KMS-11 (cell line): ENCODE measurements at regions not wholly inside any gene's neighbourhood (a gene's known extent, or its start where the extent isn't known, plus 50 kb on each side); places are given as distances from the start of the nearest gene placed in this dataset.

ENCODE experiments used
- H2AFZ ChIP-seq: fragments of 200-600 bp; sonication (generic); 2 replicates; pipeline ENCODE4 v1.6.1; 2016; ENCODE audit warnings: antibody characterized with exemption, mixed run types, low read depth
- H3K27ac ChIP-seq: fragments of 200-600 bp; sonication (generic); 2 replicates; pipeline ENCODE4 v1.6.1; 2016; ENCODE audit warnings: mild to moderate bottlenecking, mixed run types
- H3K27me3 ChIP-seq: fragments of 200-600 bp; sonication (generic); 2 replicates; pipeline ENCODE4 v1.6.1; 2017; ENCODE audit warnings: mild to moderate bottlenecking, low read depth, mixed run types, moderate library complexity; ENCODE audit not compliant: insufficient read depth
- H3K36me3 ChIP-seq: fragments of 200-600 bp; sonication (generic); 2 replicates; pipeline ENCODE4 v1.6.1; 2017; ENCODE audit warnings: mild to moderate bottlenecking, mixed run types; ENCODE audit not compliant: insufficient read depth
- H3K4me1 ChIP-seq: fragments of 200-600 bp; sonication (generic); 2 replicates; pipeline ENCODE4 v1.6.1; 2016; ENCODE audit warnings: mild to moderate bottlenecking, low read depth, mixed run types; ENCODE audit not compliant: poor library complexity, severe bottlenecking
- H3K4me2 ChIP-seq: fragments of 200-600 bp; sonication (generic); 2 replicates; pipeline ENCODE4 v1.7.0; 2016; ENCODE audit warnings: mild to moderate bottlenecking, mixed run types
- H3K4me3 ChIP-seq: fragments of 200-600 bp; sonication (generic); IDR thresholded peaks from 2 replicates; pipeline ENCODE4 v1.6.1; 2017; ENCODE audit warnings: low read depth, low read length, mixed read lengths; ENCODE audit not compliant: insufficient read depth
- H3K79me2 ChIP-seq: fragments of 200-600 bp; sonication (generic); 2 replicates; pipeline ENCODE4 v1.6.1; 2016; ENCODE audit warnings: low read depth, mixed run types; ENCODE audit not compliant: insufficient read depth
- H3K9ac ChIP-seq: fragments of 200-600 bp; sonication (generic); 2 replicates; pipeline ENCODE4 v1.6.1; 2016; ENCODE audit warnings: mild to moderate bottlenecking, mixed run types
- H4K20me1 ChIP-seq: fragments of 200-600 bp; sonication (generic); 2 replicates; pipeline ENCODE4 v1.6.1; 2016; ENCODE audit warnings: mild to moderate bottlenecking, mixed run types; ENCODE audit not compliant: insufficient read depth
- CTCF ChIP-seq: fragments of 200-600 bp; sonication (generic); conservative IDR thresholded peaks from 2 replicates; pipeline ENCODE4 v1.6.1; 2017; ENCODE audit warnings: low read depth, mild to moderate bottlenecking, antibody characterized with exemption, low read length, moderate library complexity, mixed read lengths

- Histone ChIP-seq H3K36me3 (no peaks in the 10 kb centered on the region), H3K4me3 (no peak overlapping the region), H3K27ac (no peak overlapping the region), H3K79me2 (no peaks in the 10 kb centered on the region), H3K27me3 (no peaks in the 10 kb centered on the region), H3K4me1 (no peaks in the 10 kb centered on the region), H3K9ac (no peak overlapping the region), H4K20me1 (no peaks in the 10 kb centered on the region), H2AFZ (no peak overlapping the region), H3K4me2 (no peak overlapping the region)
- TF ChIP-seq CTCF = no peak
These were observed 313.1 kb upstream of the ANXA10 start for GRCh38 chr4:167779280-167779679.

- no peaks in the 10 kb centered on the region for H3K79me2 ChIP-seq
- H3K27me3 ChIP-seq = no peaks in the 10 kb centered on the region
- no peaks in the 10 kb centered on the region for H4K20me1 ChIP-seq
- H2AFZ ChIP-seq = no peak overlapping the region
- no peak overlapping the region for H3K4me2 ChIP-seq
- no peaks in the 10 kb centered on the region for H3K36me3 ChIP-seq
- H3K27ac ChIP-seq = no peak overlapping the region
- no peak for TF ChIP-seq CTCF
- no peak overlapping the region for H3K9ac ChIP-seq
- H3K4me3 ChIP-seq = no peak overlapping the region
- no peaks in the 10 kb centered on the region for H3K4me1 ChIP-seq
These were observed 312.5 kb upstream of the ANXA10 start for GRCh38 chr4:167779864-167780263.

GRCh38 chr4:167784826-167785225 is 307.5 kb upstream of the ANXA10 start:
- TF ChIP-seq CTCF = no peak
- no peak overlapping the region for H3K27ac ChIP-seq
- no peaks in the 10 kb centered on the region for H3K79me2 ChIP-seq
- H2AFZ ChIP-seq = no peak overlapping the region
- H3K4me2 ChIP-seq = no peak overlapping the region
- no peaks in the 10 kb centered on the region for H4K20me1 ChIP-seq
- H3K4me1 ChIP-seq = no peaks in the 10 kb centered on the region
- no peaks in the 10 kb centered on the region for H3K36me3 ChIP-seq
- no peak overlapping the region for H3K4me3 ChIP-seq
- no peaks in the 10 kb centered on the region for H3K27me3 ChIP-seq
- no peak overlapping the region for H3K9ac ChIP-seq

GRCh38 chr4:167785523-167785922 is 306.8 kb upstream of the ANXA10 start:
- H3K27ac ChIP-seq = no peak overlapping the region
- no peaks in the 10 kb centered on the region for H3K36me3 ChIP-seq
- H3K4me2 ChIP-seq = no peak overlapping the region
- H3K4me1 ChIP-seq = no peaks in the 10 kb centered on the region
- H3K79me2 ChIP-seq = no peaks in the 10 kb centered on the region
- no peak overlapping the region for H2AFZ ChIP-seq
- no peaks in the 10 kb centered on the region for H4K20me1 ChIP-seq
- TF ChIP-seq CTCF = no peak
- no peak overlapping the region for H3K4me3 ChIP-seq
- no peaks in the 10 kb centered on the region for H3K27me3 ChIP-seq
- no peak overlapping the region for H3K9ac ChIP-seq

- no peak for TF ChIP-seq CTCF
- H4K20me1 ChIP-seq = no peaks in the 10 kb centered on the region
- no peaks in the 10 kb centered on the region for H3K4me1 ChIP-seq
- H3K36me3 ChIP-seq = no peaks in the 10 kb centered on the region
- H2AFZ ChIP-seq = no peak overlapping the region
- no peak overlapping the region for H3K27ac ChIP-seq
- H3K4me3 ChIP-seq = no peak overlapping the region
- no peak overlapping the region for H3K9ac ChIP-seq
- no peaks in the 10 kb centered on the region for H3K79me2 ChIP-seq
- no peak overlapping the region for H3K4me2 ChIP-seq
- H3K27me3 ChIP-seq = no peaks in the 10 kb centered on the region
These were observed 305.8 kb upstream of the ANXA10 start for GRCh38 chr4:167786504-167786903.
